ENCODE measurements at regions not wholly inside any gene's neighbourhood (a gene's known extent, or its start where the extent isn't known, plus 50 kb on each side); places are given as distances from the start of the nearest gene placed in this dataset.

GRCh38 chr6:44771647-44772415 lies 384.3 kb downstream of the CDC5L start:
- DNase-seq, result no peak

- no peak for DNase-seq
Measured at GRCh38 chr6:44772838-44773237, 385.3 kb downstream of the CDC5L start.

- no peak for DNase-seq
Measured at GRCh38 chr6:44775121-44775520, 387.6 kb downstream of the CDC5L start.

- no peak for DNase-seq
Measured at GRCh38 chr6:44776344-44776743, 388.8 kb downstream of the CDC5L start.

GRCh38 chr6:44778513-44778912 lies 391.0 kb downstream of the CDC5L start:
- DNase-seq, result no peak
